ENCODE measurements at regions not wholly inside any gene's neighbourhood (a gene's known extent, or its start where the extent isn't known, plus 50 kb on each side); places are given as distances from the start of the nearest gene placed in this dataset.

- Histone ChIP-seq H3K36me3 (ENCODE audit: insufficient read depth, low read length) (no peaks in the 10 kb centered on the region), H3K4me1 (ENCODE audit: insufficient read depth, low read length) (no peaks in the 10 kb centered on the region), H3K27me3 (ENCODE audit: control insufficient read depth in 1 of 2, insufficient read depth in 2 of 2, low read length in 2 of 2) (no peaks in the 10 kb centered on the region), H3K27ac (ENCODE audit: low read depth, low read length) (no peak overlapping the region), H3K4me3 (ENCODE audit: low read depth in 1 of 2, low read length in 2 of 2) (no peak overlapping the region), H3K9me3 (ENCODE audit: low read length) (no peaks in the 10 kb centered on the region), H3K9ac (ENCODE audit: low read length) (no peak overlapping the region)
These were observed 232.8 kb downstream of the ENC1 start for GRCh38 chr5:74407701-74408100.

GRCh38 chr5:74406844-74407243 is 233.7 kb downstream of the ENC1 start:
- Histone ChIP-seq H3K27ac (ENCODE audit: low read depth, low read length) (no peak overlapping the region), H3K36me3 (ENCODE audit: insufficient read depth, low read length) (no peaks in the 10 kb centered on the region), H3K4me3 (ENCODE audit: low read depth in 1 of 2, low read length in 2 of 2) (no peak overlapping the region), H3K9ac (ENCODE audit: low read length) (no peak overlapping the region), H3K9me3 (ENCODE audit: low read length) (no peaks in the 10 kb centered on the region), H3K4me1 (ENCODE audit: insufficient read depth, low read length) (no peaks in the 10 kb centered on the region), H3K27me3 (ENCODE audit: control insufficient read depth in 1 of 2, insufficient read depth in 2 of 2, low read length in 2 of 2) (no peaks in the 10 kb centered on the region)

DNA sequence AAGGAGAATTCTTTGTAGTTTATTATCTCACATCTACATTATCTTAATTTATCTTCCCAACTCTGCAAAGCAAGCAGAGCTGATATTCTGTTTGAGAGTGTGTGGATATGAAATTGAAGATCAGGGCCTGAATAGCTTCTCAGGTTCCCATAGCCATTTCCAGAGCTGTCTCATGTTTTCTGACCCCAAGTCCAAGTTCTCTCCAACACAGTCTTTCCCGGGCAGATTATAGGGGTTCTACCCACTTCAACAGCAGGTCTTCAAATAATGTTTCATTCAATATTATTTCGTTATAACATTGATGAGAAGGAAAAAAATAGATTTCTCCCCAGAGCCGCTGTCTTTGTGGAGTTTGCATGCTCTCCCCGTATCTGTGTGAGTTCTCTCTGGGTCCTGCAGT is 234.9 kb downstream of the ENC1 start:
- Histone ChIP-seq H3K9ac (ENCODE audit: low read length) (no peak overlapping the region), H3K9me3 (ENCODE audit: low read length) (no peaks in the 10 kb centered on the region), H3K27me3 (ENCODE audit: control insufficient read depth in 1 of 2, insufficient read depth in 2 of 2, low read length in 2 of 2) (no peaks in the 10 kb centered on the region), H3K4me1 (ENCODE audit: insufficient read depth, low read length) (no peaks in the 10 kb centered on the region), H3K36me3 (ENCODE audit: insufficient read depth, low read length) (no peaks in the 10 kb centered on the region), H3K4me3 (ENCODE audit: low read depth in 1 of 2, low read length in 2 of 2) (no peak overlapping the region), H3K27ac (ENCODE audit: low read depth, low read length) (no peak overlapping the region)

DNA sequence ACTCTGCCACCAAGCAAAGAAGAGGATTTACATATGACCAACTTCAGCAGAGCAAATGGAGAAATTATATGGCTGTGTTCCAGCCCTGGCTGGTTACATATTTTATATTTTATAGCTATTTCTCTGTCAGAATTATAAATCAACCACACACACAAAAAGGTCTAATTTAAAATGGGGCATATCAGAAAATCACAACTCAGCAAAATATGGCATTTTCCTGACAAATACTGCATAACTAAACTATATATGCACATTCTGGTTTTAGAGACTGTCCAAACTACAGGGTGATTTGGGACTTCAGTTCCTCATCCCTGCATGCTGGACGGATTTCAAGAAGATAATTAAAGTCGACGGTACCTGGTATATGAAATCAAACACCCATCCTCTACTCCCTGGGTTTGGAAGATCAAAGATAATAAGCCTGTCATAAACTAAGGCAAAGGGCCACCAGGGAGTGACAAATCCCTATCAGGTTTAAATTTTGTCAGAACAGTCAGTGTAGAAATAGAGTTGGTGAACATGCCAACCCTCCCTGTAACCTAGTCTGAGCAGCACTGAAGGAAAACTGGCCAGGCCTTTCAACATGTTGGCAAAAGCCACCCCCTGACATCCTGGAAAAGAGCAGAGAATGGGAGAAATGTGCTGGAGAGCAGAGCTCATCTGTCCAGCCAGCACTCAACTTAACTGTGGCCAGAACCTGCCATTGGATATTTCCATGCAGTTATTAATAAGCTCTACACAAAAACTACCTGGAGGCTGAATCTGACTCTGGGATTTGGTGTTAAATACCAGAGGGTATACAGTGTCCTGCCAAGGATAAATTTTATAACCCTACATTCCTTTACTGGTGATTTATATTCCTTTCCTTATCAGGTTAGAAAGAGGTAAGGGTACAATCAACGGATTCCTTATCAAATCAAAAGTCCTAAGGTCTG is 235.7 kb downstream of the ENC1 start:
- Histone ChIP-seq H3K4me1 (ENCODE audit: insufficient read depth, low read length) (no peaks in the 10 kb centered on the region), H3K27me3 (ENCODE audit: control insufficient read depth in 1 of 2, insufficient read depth in 2 of 2, low read length in 2 of 2) (no peaks in the 10 kb centered on the region), H3K36me3 (ENCODE audit: insufficient read depth, low read length) (no peaks in the 10 kb centered on the region), H3K4me3 (ENCODE audit: low read depth in 1 of 2, low read length in 2 of 2) (no peak overlapping the region), H3K9me3 (ENCODE audit: low read length) (no peaks in the 10 kb centered on the region), H3K27ac (ENCODE audit: low read depth, low read length) (no peak overlapping the region), H3K9ac (ENCODE audit: low read length) (no peak overlapping the region)

GRCh38 chr5:74403771-74404170 is 236.8 kb downstream of the ENC1 start:
- Histone ChIP-seq H3K27me3 (ENCODE audit: control insufficient read depth in 1 of 2, insufficient read depth in 2 of 2, low read length in 2 of 2) (no peaks in the 10 kb centered on the region), H3K9me3 (ENCODE audit: low read length) (no peaks in the 10 kb centered on the region), H3K9ac (ENCODE audit: low read length) (no peak overlapping the region), H3K36me3 (ENCODE audit: insufficient read depth, low read length) (no peaks in the 10 kb centered on the region), H3K4me1 (ENCODE audit: insufficient read depth, low read length) (no peaks in the 10 kb centered on the region), H3K4me3 (ENCODE audit: low read depth in 1 of 2, low read length in 2 of 2) (no peak overlapping the region), H3K27ac (ENCODE audit: low read depth, low read length) (no peak overlapping the region)

DNA sequence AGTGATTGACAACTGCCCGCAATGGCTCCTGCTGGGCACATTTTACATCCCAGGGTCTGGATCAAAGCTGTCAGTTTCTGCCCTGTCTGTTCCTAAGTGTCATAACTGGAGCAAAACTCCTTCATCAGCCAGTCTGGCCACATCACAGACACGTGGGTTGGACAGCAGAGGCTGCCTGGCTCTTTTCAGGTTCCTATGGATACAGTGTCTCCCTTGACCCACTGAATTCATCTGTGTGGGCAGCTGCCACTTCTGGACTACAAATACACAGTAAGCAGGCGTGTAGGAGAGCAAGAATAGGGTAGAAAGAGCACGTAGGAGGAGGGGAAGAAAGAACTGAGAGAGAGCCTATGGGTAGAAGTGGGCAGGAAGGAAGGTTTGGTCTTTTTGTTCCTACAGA is 238.0 kb downstream of the ENC1 start:
- no peak overlapping the region for H3K27ac ChIP-seq (ENCODE audit: low read depth, low read length)
- no peaks in the 10 kb centered on the region for H3K27me3 ChIP-seq (ENCODE audit: control insufficient read depth in 1 of 2, insufficient read depth in 2 of 2, low read length in 2 of 2)
- no peaks in the 10 kb centered on the region for H3K36me3 ChIP-seq (ENCODE audit: insufficient read depth, low read length)
- H3K4me3 ChIP-seq (ENCODE audit: low read depth in 1 of 2, low read length in 2 of 2) = no peak overlapping the region
- H3K9me3 ChIP-seq (ENCODE audit: low read length) = no peaks in the 10 kb centered on the region
- no peaks in the 10 kb centered on the region for H3K4me1 ChIP-seq (ENCODE audit: insufficient read depth, low read length)
- no peak overlapping the region for H3K9ac ChIP-seq (ENCODE audit: low read length)

- Histone ChIP-seq H3K36me3 (ENCODE audit: insufficient read depth, low read length) (no peaks in the 10 kb centered on the region), H3K27me3 (ENCODE audit: control insufficient read depth in 1 of 2, insufficient read depth in 2 of 2, low read length in 2 of 2) (no peaks in the 10 kb centered on the region), H3K4me1 (ENCODE audit: insufficient read depth, low read length) (no peaks in the 10 kb centered on the region), H3K9me3 (ENCODE audit: low read length) (no peaks in the 10 kb centered on the region), H3K4me3 (ENCODE audit: low read depth in 1 of 2, low read length in 2 of 2) (no peak overlapping the region), H3K27ac (ENCODE audit: low read depth, low read length) (no peak overlapping the region), H3K9ac (ENCODE audit: low read length) (no peak overlapping the region)
These were observed 238.6 kb downstream of the ENC1 start for GRCh38 chr5:74401946-74402320.

DNA sequence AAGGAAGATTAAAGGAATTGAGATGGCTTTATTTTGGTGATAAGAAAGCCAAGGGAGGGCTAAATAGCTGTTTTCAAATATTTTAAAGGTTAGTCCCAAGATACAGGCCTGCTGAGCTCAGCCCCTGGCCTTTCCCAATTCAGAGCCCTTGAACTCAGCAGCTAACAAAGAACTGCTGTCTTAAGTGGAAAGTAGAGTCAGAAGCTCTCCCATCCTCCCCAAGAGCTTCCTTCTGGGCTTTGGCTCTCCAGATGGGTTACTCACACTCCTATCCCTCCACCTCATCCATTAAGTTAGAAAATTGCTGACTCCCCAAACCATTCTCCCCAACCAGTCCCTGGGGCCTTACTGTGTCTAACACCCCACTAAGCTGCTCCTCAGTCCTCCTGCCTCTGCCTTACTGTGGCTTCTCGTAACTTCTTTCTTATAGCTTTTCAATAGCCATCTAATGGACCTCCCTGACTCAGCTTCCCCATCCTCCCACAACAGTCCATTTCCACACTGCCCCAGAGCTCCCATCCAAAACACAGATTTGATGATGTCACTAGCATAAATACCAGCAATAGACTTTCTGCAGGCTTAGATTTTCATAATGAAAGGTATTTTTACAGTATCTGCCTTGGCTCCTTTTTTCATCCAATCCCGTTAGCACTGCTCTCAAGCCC is 239.1 kb downstream of the ENC1 start:
- no peaks in the 10 kb centered on the region for H3K36me3 ChIP-seq (ENCODE audit: insufficient read depth, low read length)
- no peak overlapping the region for H3K4me3 ChIP-seq (ENCODE audit: low read depth in 1 of 2, low read length in 2 of 2)

DNA sequence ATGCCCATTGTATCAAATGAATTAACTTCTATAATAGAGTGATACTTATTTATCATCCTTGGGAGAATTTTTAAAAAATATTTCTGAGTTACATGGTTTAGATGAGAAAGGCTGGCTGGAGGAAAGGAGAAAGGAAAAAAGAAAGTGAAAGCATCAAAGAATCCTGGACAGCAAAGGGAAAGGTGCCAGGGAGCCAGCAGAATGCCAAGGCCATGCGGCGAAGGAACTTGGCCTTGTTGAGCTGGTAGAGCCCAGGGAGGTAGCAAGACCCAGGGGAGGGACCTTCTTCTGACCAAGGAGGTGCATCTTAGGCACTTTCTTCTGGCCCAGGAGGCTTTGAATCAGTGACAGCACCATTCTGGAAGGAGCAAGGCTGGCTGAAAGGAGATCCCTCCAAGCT is 240.5 kb downstream of the ENC1 start:
- Histone ChIP-seq H3K36me3 (ENCODE audit: insufficient read depth, low read length) (no peaks in the 10 kb centered on the region), H3K27me3 (ENCODE audit: control insufficient read depth in 1 of 2, insufficient read depth in 2 of 2, low read length in 2 of 2) (no peaks in the 10 kb centered on the region), H3K4me3 (ENCODE audit: low read depth in 1 of 2, low read length in 2 of 2) (no peak overlapping the region), H3K9ac (ENCODE audit: low read length) (no peak overlapping the region), H3K4me1 (ENCODE audit: insufficient read depth, low read length) (no peaks in the 10 kb centered on the region), H3K9me3 (ENCODE audit: low read length) (no peaks in the 10 kb centered on the region), H3K27ac (ENCODE audit: low read depth, low read length) (no peak overlapping the region)

More for the DNA sequence above, 239.1 kb downstream of the ENC1 start:
- Histone ChIP-seq H3K9me3 (ENCODE audit: low read length) (no peaks in the 10 kb centered on the region), H3K4me1 (ENCODE audit: insufficient read depth, low read length) (no peaks in the 10 kb centered on the region), H3K9ac (ENCODE audit: low read length) (no peak overlapping the region), H3K27ac (ENCODE audit: low read depth, low read length) (no peak overlapping the region), H3K27me3 (ENCODE audit: control insufficient read depth in 1 of 2, insufficient read depth in 2 of 2, low read length in 2 of 2) (no peaks in the 10 kb centered on the region)

DNA sequence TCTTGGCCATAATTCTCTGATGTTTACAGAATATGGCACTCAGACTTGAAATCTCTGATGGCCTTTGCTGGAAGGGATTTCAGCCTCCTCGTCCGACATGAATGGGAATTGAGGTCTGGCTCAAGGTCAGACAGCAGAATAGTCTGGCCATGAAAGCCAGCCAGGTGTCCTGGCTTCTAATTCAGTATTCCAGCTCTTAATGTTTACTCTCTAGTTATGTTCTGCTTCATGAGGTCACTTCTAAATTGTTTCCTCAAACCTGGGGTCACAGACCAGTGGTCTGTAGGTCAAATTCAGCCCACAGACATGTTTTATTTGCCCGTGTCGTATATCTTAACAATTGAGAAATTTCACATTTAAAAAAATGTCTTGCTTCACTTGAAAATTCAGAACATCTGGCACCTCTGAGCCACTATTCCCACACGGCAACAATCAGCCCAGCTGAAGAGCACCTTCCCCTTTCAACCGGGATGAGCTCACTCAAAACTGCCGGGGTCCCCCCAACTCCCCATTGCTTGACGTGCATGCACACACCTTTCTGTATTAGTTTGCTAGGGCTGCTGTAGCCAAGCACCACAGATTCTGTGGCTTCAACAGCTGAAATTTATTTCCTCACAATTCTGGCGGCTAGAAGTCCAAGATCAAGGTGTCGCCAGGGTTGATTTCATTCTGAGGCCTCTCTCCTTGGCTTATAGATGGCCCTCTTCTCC is 243.5 kb downstream of the ENC1 start:
- H3K27me3 ChIP-seq (ENCODE audit: control insufficient read depth in 1 of 2, insufficient read depth in 2 of 2, low read length in 2 of 2) = no peaks in the 10 kb centered on the region
- no peaks in the 10 kb centered on the region for H3K36me3 ChIP-seq (ENCODE audit: insufficient read depth, low read length)
- H3K9ac ChIP-seq (ENCODE audit: low read length) = no peak overlapping the region
- no peaks in the 10 kb centered on the region for H3K4me1 ChIP-seq (ENCODE audit: insufficient read depth, low read length)
- H3K27ac ChIP-seq (ENCODE audit: low read depth, low read length) = no peak overlapping the region
- H3K9me3 ChIP-seq (ENCODE audit: low read length) = no peaks in the 10 kb centered on the region
- no peak overlapping the region for H3K4me3 ChIP-seq (ENCODE audit: low read depth in 1 of 2, low read length in 2 of 2)
